Astrocyte (in vitro differentiated cells and primary cell): ENCODE measurements at regions not wholly inside any gene's neighbourhood (a gene's known extent, or its start where the extent isn't known, plus 50 kb on each side); places are given as distances from the start of the nearest gene placed in this dataset.
"Not testable (repeated sequence)": the region's sequence is repeated elsewhere in the genome, so short reads cannot be mapped to it uniquely, and the experiment has no call there.

Experiments used
- DNase-seq: peaks from one replicate; pipeline ENCODE4 v3.0.0-alpha.2; 2010; ENCODE audit warnings: low read depth
- FAIRE-seq: peaks from 2 replicates; lab custom pipeline; 2011; peaks lifted over from hg19 to GRCh38; lab: Jason Lieb, UNC
- H2AFZ ChIP-seq: 2 replicates; pipeline ENCODE4 v1.6.0; 2012; ENCODE audit warnings: low read depth, low read length, inconsistent platforms
- H3K27ac ChIP-seq: 2 replicates; pipeline ENCODE4 v1.5.1; 2011; ENCODE audit warnings: low read depth, low read length, inconsistent platforms
- H3K27me3 ChIP-seq: 2 replicates; pipeline ENCODE4 v1.6.0; 2011; ENCODE audit warnings: low read length, inconsistent platforms; ENCODE audit not compliant: insufficient read depth
- H3K36me3 ChIP-seq: 2 replicates; pipeline ENCODE4 v1.5.1; 2011; ENCODE audit warnings: low read length, inconsistent platforms; ENCODE audit not compliant: insufficient read depth
- H3K4me1 ChIP-seq: 2 replicates; pipeline ENCODE4 v1.5.1; 2011; ENCODE audit warnings: low read length, inconsistent platforms; ENCODE audit not compliant: insufficient read depth
- H3K4me2 ChIP-seq: 2 replicates; pipeline ENCODE4 v1.6.0; 2012; ENCODE audit warnings: low read length, inconsistent platforms
- H3K4me3 ChIP-seq: 2 replicates; pipeline ENCODE4 v1.5.1; 2011; ENCODE audit warnings: low read depth, mild to moderate bottlenecking, low read length, inconsistent platforms; ENCODE audit not compliant: insufficient read depth
- H3K79me2 ChIP-seq: 2 replicates; pipeline ENCODE4 v1.6.0; 2012; ENCODE audit warnings: mild to moderate bottlenecking, low read length, inconsistent platforms; ENCODE audit not compliant: insufficient read depth
- H3K9ac ChIP-seq: 2 replicates; pipeline ENCODE4 v1.6.0; 2012; ENCODE audit warnings: mild to moderate bottlenecking, low read length, inconsistent platforms
- H3K9me3 ChIP-seq: 2 replicates; pipeline ENCODE4 v1.5.1; 2012; ENCODE audit warnings: low read depth, mild to moderate bottlenecking, low read length, inconsistent platforms; ENCODE audit not compliant: insufficient read depth
- H4K20me1 ChIP-seq: 2 replicates; pipeline ENCODE4 v1.6.0; 2012; ENCODE audit warnings: low read length, inconsistent platforms; ENCODE audit not compliant: insufficient read depth
- H3K27ac Mint-ChIP-seq: one replicate; pipeline ENCODE4 v1.8.0; 2021; ENCODE audit warnings: mild to moderate bottlenecking, mixed read lengths; ENCODE audit not compliant: unreplicated experiment
- H3K27me3 Mint-ChIP-seq: one replicate; pipeline ENCODE4 v1.8.0; 2021; ENCODE audit warnings: low read depth, mixed read lengths; ENCODE audit not compliant: unreplicated experiment
- H3K36me3 Mint-ChIP-seq: one replicate; pipeline ENCODE4 v1.8.0; 2021; ENCODE audit warnings: low read depth, mixed read lengths; ENCODE audit not compliant: unreplicated experiment
- H3K4me1 Mint-ChIP-seq: one replicate; pipeline ENCODE4 v1.8.0; 2021; ENCODE audit warnings: low read depth, mixed read lengths; ENCODE audit not compliant: unreplicated experiment
- H3K4me3 Mint-ChIP-seq: one replicate; pipeline ENCODE4 v1.8.0; 2021; ENCODE audit warnings: mild to moderate bottlenecking, moderate library complexity, mixed read lengths; ENCODE audit not compliant: unreplicated experiment
- H3K9me3 Mint-ChIP-seq: one replicate; pipeline ENCODE4 v1.8.0; 2021; ENCODE audit warnings: mild to moderate bottlenecking, mixed read lengths; ENCODE audit not compliant: unreplicated experiment
- EZH2 ChIP-seq: IDR thresholded peaks from 2 replicates; pipeline ENCODE4 v1.6.1; 2012; ENCODE audit warnings: mild to moderate bottlenecking, low read length, inconsistent platforms; ENCODE audit not compliant: insufficient read depth
- TF ChIP-seq, protein P1 (sequence below): IDR thresholded peaks from 2 replicates; pipeline ENCODE4 v1.5.1; 2011; ENCODE audit warnings: low read depth, mild to moderate bottlenecking, inconsistent platforms, low read length, moderate library complexity; ENCODE audit not compliant: insufficient read depth

DNA sequence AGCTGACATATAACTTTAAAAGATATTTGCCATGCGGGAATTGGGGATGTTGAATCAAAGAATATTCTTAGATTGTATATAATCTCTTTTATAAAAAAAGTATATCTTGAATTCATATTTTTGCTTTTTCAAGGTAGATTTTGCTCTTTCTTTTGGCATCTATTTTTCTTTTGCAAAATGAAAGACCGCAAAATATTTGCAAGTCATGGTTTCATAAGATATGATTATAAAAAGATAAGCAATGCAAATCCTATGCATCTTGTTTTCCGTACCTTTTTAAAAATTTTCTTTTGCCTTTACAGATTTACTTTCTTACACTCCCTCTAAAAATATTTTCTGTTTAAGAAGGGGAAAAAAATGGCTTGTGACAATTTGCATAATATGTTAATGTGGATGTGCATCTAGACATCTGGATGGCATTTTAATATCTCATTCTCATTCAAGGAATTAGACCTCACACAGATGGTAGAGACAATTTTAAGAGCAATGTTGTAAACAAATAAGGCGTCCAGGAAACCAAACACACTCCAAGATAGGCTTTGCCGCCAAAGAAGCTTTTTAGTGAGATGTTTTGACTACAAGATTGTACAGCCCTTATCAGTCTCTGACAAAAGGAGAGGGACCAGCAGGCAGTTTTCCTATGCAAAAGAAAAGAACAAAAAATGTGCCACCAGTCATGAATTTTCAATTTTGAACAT, 371.1 kb downstream of the CHL1 start:
- H2AFZ ChIP-seq = no peak overlapping the region
- Mint-ChIP-seq H3K4me1 (no peaks in the 10 kb centered on the region), H3K27ac (no peak overlapping the region), H3K36me3 (no peaks in the 10 kb centered on the region), H3K4me3 (no peak overlapping the region), H3K9me3 (peaks cover 4% of the 10 kb centered on the region), H3K27me3 (no peaks in the 10 kb centered on the region)
- TF ChIP-seq EZH2 = no peak
- TF ChIP-seq, protein P1, sequence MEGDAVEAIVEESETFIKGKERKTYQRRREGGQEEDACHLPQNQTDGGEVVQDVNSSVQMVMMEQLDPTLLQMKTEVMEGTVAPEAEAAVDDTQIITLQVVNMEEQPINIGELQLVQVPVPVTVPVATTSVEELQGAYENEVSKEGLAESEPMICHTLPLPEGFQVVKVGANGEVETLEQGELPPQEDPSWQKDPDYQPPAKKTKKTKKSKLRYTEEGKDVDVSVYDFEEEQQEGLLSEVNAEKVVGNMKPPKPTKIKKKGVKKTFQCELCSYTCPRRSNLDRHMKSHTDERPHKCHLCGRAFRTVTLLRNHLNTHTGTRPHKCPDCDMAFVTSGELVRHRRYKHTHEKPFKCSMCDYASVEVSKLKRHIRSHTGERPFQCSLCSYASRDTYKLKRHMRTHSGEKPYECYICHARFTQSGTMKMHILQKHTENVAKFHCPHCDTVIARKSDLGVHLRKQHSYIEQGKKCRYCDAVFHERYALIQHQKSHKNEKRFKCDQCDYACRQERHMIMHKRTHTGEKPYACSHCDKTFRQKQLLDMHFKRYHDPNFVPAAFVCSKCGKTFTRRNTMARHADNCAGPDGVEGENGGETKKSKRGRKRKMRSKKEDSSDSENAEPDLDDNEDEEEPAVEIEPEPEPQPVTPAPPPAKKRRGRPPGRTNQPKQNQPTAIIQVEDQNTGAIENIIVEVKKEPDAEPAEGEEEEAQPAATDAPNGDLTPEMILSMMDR = no peak
- H3K27me3 ChIP-seq = no peaks in the 10 kb centered on the region
- no peaks in the 10 kb centered on the region for H3K36me3 ChIP-seq
- no peaks in the 10 kb centered on the region for H3K79me2 ChIP-seq
- H3K4me1 ChIP-seq = no peaks in the 10 kb centered on the region
- no peak overlapping the region for H3K4me3 ChIP-seq
- DNase-seq = no peak
- H3K9me3 ChIP-seq = no peaks in the 10 kb centered on the region
- H3K27ac ChIP-seq = no peak overlapping the region
- no peak overlapping the region for H3K9ac ChIP-seq
- FAIRE-seq = no peak
- no peak overlapping the region for H3K4me2 ChIP-seq
- no peaks in the 10 kb centered on the region for H4K20me1 ChIP-seq

DNA sequence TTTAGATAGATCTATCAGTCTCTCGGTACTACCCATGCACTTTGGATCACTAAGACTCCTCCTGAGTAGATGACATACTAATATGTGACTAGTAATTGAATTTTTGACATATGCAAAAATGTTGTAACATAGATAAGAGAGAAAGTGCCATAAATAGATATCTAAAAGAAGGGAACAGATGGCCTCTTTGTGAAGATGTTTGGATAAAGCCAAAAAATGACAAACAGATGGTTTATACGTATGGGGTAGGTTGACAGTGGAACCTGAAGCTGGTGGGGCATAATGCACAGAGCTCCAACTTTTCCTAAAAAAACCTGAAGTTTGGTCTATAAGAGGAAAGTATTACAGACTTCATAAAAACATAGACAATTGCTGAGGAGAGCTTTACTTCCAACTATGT, 383.0 kb downstream of the CHL1 start:
- H3K4me3 Mint-ChIP-seq = not testable (repeated sequence)

DNA sequence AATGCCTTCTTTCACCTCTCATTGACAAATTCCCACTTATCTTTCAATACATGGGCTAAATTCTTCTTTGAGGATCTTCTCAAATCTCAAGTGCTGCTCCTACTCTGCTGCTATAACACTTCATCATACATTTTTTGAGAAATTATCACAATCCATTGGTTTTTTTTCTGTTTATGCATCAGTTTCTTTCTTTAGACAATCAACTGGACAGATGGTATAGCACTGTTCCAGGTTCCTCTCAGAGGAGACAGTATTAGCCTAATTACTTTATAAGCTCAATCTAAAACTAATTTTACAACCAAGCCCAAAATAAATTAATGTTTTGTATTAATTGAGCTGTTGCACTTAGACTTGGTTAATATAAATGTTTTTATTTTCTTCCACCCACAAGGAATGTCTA, 392.5 kb downstream of the CHL1 start:
- not testable (repeated sequence) for H3K4me3 Mint-ChIP-seq, H3K36me3 ChIP-seq, H3K9me3 Mint-ChIP-seq, H2AFZ ChIP-seq, H3K4me1 ChIP-seq, DNase-seq, H3K4me2 ChIP-seq, H3K4me3 ChIP-seq, H4K20me1 ChIP-seq, H3K4me1 Mint-ChIP-seq, H3K9me3 ChIP-seq, H3K27me3 ChIP-seq, H3K27ac ChIP-seq, H3K27me3 Mint-ChIP-seq, H3K9ac ChIP-seq, FAIRE-seq, H3K79me2 ChIP-seq, H3K36me3 Mint-ChIP-seq, H3K27ac Mint-ChIP-seq

More for the DNA sequence above, 383.0 kb downstream of the CHL1 start:
- not testable (repeated sequence) for H4K20me1 ChIP-seq, H3K36me3 ChIP-seq, H3K4me2 ChIP-seq, H3K4me1 ChIP-seq, H3K4me3 ChIP-seq, H3K4me1 Mint-ChIP-seq, H3K27ac Mint-ChIP-seq, H3K9ac ChIP-seq, H3K9me3 ChIP-seq, H3K27ac ChIP-seq, H3K79me2 ChIP-seq, H3K9me3 Mint-ChIP-seq, FAIRE-seq, H3K27me3 Mint-ChIP-seq, H3K36me3 Mint-ChIP-seq, H3K27me3 ChIP-seq, H2AFZ ChIP-seq, DNase-seq

DNA sequence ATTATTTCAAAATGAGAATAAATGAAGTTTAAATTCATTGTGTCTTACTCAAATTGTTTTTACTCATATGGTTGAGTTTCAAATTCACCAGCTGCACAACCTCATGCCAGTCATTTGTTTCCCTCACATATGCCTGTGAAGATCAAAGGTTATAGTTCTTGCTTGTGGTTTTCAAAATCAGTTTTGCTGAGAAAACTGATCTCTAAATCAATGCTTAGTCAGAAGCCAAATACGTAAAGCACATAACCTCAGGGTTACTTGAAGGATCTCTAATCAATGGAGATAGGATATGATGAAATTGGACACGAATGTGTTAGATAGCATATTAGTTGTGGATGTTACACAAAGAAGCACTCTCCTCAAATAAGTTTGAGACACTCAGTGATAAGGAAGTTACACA, 400.7 kb downstream of the CHL1 start:
- H3K79me2 ChIP-seq, H3K27me3 ChIP-seq, H3K36me3 Mint-ChIP-seq, H4K20me1 ChIP-seq, H3K27me3 Mint-ChIP-seq, H3K4me1 Mint-ChIP-seq, H3K27ac Mint-ChIP-seq, H3K4me3 Mint-ChIP-seq, H3K4me3 ChIP-seq, H3K36me3 ChIP-seq, H3K27ac ChIP-seq, H3K9ac ChIP-seq, H3K4me1 ChIP-seq, H3K4me2 ChIP-seq, H3K9me3 Mint-ChIP-seq, H3K9me3 ChIP-seq, DNase-seq, H2AFZ ChIP-seq: not testable (repeated sequence)
- peak; percentile 81 for FAIRE-seq

DNA sequence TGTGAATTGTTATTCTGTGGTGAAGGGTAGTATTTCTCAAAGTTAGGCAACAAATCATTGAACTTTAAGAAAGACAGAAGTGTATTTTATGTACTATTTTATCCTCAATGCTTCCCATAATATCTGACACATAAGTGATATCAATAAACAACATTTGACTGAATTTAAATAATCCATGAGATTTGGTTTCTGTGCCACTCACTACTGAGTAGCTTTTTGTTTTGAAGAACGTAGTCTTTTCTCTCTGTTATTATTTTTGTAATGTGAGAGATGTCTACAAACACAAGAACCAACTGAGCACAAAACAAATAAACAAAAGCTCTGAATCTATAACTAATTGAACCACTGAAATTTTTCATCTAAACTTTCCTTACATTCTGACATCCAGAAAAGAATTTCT, 401.2 kb downstream of the CHL1 start:
- H3K27me3 ChIP-seq, H3K36me3 ChIP-seq, H3K4me1 Mint-ChIP-seq, H3K27ac ChIP-seq, H3K9me3 Mint-ChIP-seq, H2AFZ ChIP-seq, H3K79me2 ChIP-seq, H3K4me3 Mint-ChIP-seq, H3K4me1 ChIP-seq, H3K4me3 ChIP-seq, H3K9ac ChIP-seq, DNase-seq, H3K36me3 Mint-ChIP-seq, H3K27ac Mint-ChIP-seq, H3K27me3 Mint-ChIP-seq, H4K20me1 ChIP-seq, H3K9me3 ChIP-seq, H3K4me2 ChIP-seq: not testable (repeated sequence)
- FAIRE-seq = peak; percentile 59
